ENCODE measurements at regions not wholly inside any gene's neighbourhood (a gene's known extent, or its start where the extent isn't known, plus 50 kb on each side); places are given as distances from the start of the nearest gene placed in this dataset.

GRCh38 chrX:106246511-106246910 lies 78.4 kb downstream of the PWWP3B start:
- no peak for ATAC-seq
- no peak for TF ChIP-seq CREB5 (CRISPR knock-in tag; IDR thresholded peaks at IDR 0.05; ENCODE audit: low read depth)
- no peak for TF ChIP-seq TSHZ2 (CRISPR knock-in tag; IDR thresholded peaks at IDR 0.05)
- no peak for TF ChIP-seq ZFP3 (CRISPR knock-in tag; IDR thresholded peaks at IDR 0.05)
- TF ChIP-seq OSR1 (CRISPR knock-in tag; IDR thresholded peaks at IDR 0.05) = no peak
- TF ChIP-seq PPARA (CRISPR knock-in tag; IDR thresholded peaks at IDR 0.05; ENCODE audit: borderline replicate concordance) = no peak

- ATAC-seq = no peak
- TF ChIP-seq ZNF70 (CRISPR knock-in tag; IDR thresholded peaks at IDR 0.05) (no peak), TCF4 (CRISPR knock-in tag; IDR thresholded peaks at IDR 0.05; ENCODE audit: borderline replicate concordance) (no peak), TOX (CRISPR knock-in tag; IDR thresholded peaks at IDR 0.05; ENCODE audit: borderline replicate concordance) (no peak), RARB (CRISPR knock-in tag; IDR thresholded peaks at IDR 0.05) (no peak), CSRNP3 (CRISPR knock-in tag; IDR thresholded peaks at IDR 0.05) (no peak), GLIS3 (CRISPR knock-in tag; IDR thresholded peaks at IDR 0.05) (no peak), OSR1 (CRISPR knock-in tag; IDR thresholded peaks at IDR 0.05) (no peak), ZFP30 (CRISPR knock-in tag; IDR thresholded peaks at IDR 0.05) (no peak)
Observed at GRCh38 chrX:106247162-106247561, 79.1 kb downstream of the PWWP3B start.

GRCh38 chrX:106249706-106250379 lies 81.7 kb downstream of the PWWP3B start:
- TF ChIP-seq ZFP30 (CRISPR knock-in tag; IDR thresholded peaks at IDR 0.05) (no peak), TSHZ2 (CRISPR knock-in tag; IDR thresholded peaks at IDR 0.05) (no peak), TOX (CRISPR knock-in tag; IDR thresholded peaks at IDR 0.05; ENCODE audit: borderline replicate concordance) (no peak), ISL1 (CRISPR knock-in tag; IDR thresholded peaks at IDR 0.05) (no peak), BACH2 (CRISPR knock-in tag; IDR thresholded peaks at IDR 0.05; ENCODE audit: borderline replicate concordance) (no peak), GLIS3 (CRISPR knock-in tag; IDR thresholded peaks at IDR 0.05) (no peak), ZNF8 (CRISPR knock-in tag; IDR thresholded peaks at IDR 0.05) (no peak), CSDC2 (CRISPR knock-in tag; IDR thresholded peaks at IDR 0.05) (no peak), ZNF565 (CRISPR knock-in tag; conservative IDR thresholded peaks at IDR 0.05; ENCODE audit: low read depth) (no peak)
- ATAC-seq = no peak

- no peak for ATAC-seq
- TF ChIP-seq ZNF8 (CRISPR knock-in tag; IDR thresholded peaks at IDR 0.05) (no peak), CSDC2 (CRISPR knock-in tag; IDR thresholded peaks at IDR 0.05) (no peak), ARNTL (CRISPR knock-in tag; IDR thresholded peaks at IDR 0.05; ENCODE audit: borderline replicate concordance, low read depth) (no peak), GLIS3 (CRISPR knock-in tag; IDR thresholded peaks at IDR 0.05) (no peak), TSHZ2 (CRISPR knock-in tag; IDR thresholded peaks at IDR 0.05) (no peak), CREB5 (CRISPR knock-in tag; IDR thresholded peaks at IDR 0.05; ENCODE audit: low read depth) (no peak), POU6F1 (CRISPR knock-in tag; IDR thresholded peaks at IDR 0.05; ENCODE audit: borderline replicate concordance, low read depth) (no peak), ISL1 (CRISPR knock-in tag; IDR thresholded peaks at IDR 0.05) (no peak), ZNF565 (CRISPR knock-in tag; conservative IDR thresholded peaks at IDR 0.05; ENCODE audit: low read depth) (no peak), ZC3H10 (CRISPR knock-in tag; IDR thresholded peaks at IDR 0.05) (no peak), ZNF70 (CRISPR knock-in tag; IDR thresholded peaks at IDR 0.05) (no peak)
Observed at GRCh38 chrX:106263817-106264216, 95.7 kb downstream of the PWWP3B start.

All from SK-N-SH treated with all-trans-retinoic acid at 6 μM for 48 hours (cell line).